ENCODE measurements at regions not wholly inside any gene's neighbourhood (a gene's known extent, or its start where the extent isn't known, plus 50 kb on each side); places are given as distances from the start of the nearest gene placed in this dataset.

- DNase-seq (ENCODE audit: low read depth) = no peak
- no peak overlapping the region for H3K4me3 ChIP-seq (ENCODE audit: low read depth, low read length)
- no peak for TF ChIP-seq CTCF (conservative IDR thresholded peaks at IDR 0.05; ENCODE audit: low read depth, low read length)
Measured at GRCh38 chr2:67668538-67668937, 271.4 kb downstream of the ETAA1 start.

- no peak for TF ChIP-seq CTCF (conservative IDR thresholded peaks at IDR 0.05; ENCODE audit: low read depth, low read length)
- no peak overlapping the region for H3K4me3 ChIP-seq (ENCODE audit: low read depth, low read length)
- no peak for DNase-seq (ENCODE audit: low read depth)
Measured at GRCh38 chr2:67669168-67669567, 272.0 kb downstream of the ETAA1 start.

GRCh38 chr2:67669766-67670165 is 272.6 kb downstream of the ETAA1 start:
- no peak for DNase-seq (ENCODE audit: low read depth)
- H3K4me3 ChIP-seq (ENCODE audit: low read depth, low read length) = no peak overlapping the region
- TF ChIP-seq CTCF (conservative IDR thresholded peaks at IDR 0.05; ENCODE audit: low read depth, low read length) = no peak

GRCh38 chr2:67670747-67671183 is 273.6 kb downstream of the ETAA1 start:
- no peak overlapping the region for H3K4me3 ChIP-seq (ENCODE audit: low read depth, low read length)
- no peak for TF ChIP-seq CTCF (conservative IDR thresholded peaks at IDR 0.05; ENCODE audit: low read depth, low read length)
- no peak for DNase-seq (ENCODE audit: low read depth)

- no peak for TF ChIP-seq CTCF (conservative IDR thresholded peaks at IDR 0.05; ENCODE audit: low read depth, low read length)
- H3K4me3 ChIP-seq (ENCODE audit: low read depth, low read length) = no peak overlapping the region
- no peak for DNase-seq (ENCODE audit: low read depth)
Measured at GRCh38 chr2:67671464-67672450, 274.6 kb downstream of the ETAA1 start.

GRCh38 chr2:67674668-67675067 is 277.5 kb downstream of the ETAA1 start:
- TF ChIP-seq CTCF (conservative IDR thresholded peaks at IDR 0.05; ENCODE audit: low read depth, low read length) = no peak
- H3K4me3 ChIP-seq (ENCODE audit: low read depth, low read length) = no peak overlapping the region
- DNase-seq (ENCODE audit: low read depth) = no peak

- H3K4me3 ChIP-seq (ENCODE audit: low read depth, low read length) = no peak overlapping the region
- TF ChIP-seq CTCF (conservative IDR thresholded peaks at IDR 0.05; ENCODE audit: low read depth, low read length) = no peak
- no peak for DNase-seq (ENCODE audit: low read depth)
Measured at GRCh38 chr2:67684991-67685390, 287.9 kb downstream of the ETAA1 start.
